ENCODE measurements at regions not wholly inside any gene's neighbourhood (a gene's known extent, or its start where the extent isn't known, plus 50 kb on each side); places are given as distances from the start of the nearest gene placed in this dataset.

DNA sequence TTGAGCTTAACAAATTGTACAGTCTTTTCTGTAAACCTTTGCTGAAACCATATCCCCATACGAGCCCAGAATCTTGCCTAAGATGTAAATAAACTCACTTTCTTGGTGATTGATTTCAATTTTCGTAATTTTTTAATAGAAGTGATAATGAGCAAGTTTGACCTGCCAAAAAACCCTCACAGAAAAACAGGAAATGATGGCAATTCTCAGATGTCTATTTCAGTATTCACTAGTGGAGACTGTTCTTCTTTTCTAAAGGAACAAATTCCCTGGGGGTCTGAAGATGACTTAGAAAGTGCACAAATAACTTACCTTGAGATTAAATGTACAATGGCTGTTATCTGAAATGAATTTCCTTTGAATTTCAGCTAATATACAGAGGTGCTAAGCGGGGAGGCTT is 116.5 kb upstream of the CMC1 start:
- no peaks in the 10 kb centered on the region for H3K36me3 Mint-ChIP-seq (ENCODE audit: insufficient read depth)
- H3K9me3 Mint-ChIP-seq: no peaks in the 10 kb centered on the region
- no peak overlapping the region for H3K4me3 Mint-ChIP-seq
- DNase-seq (ENCODE audit: low spot score in 2 of 2): no peak
- H3K27ac Mint-ChIP-seq (ENCODE audit: low read depth): no peak overlapping the region
- no peak for ATAC-seq (replicated peaks; ENCODE audit: extremely low read depth, poor library complexity, severe bottlenecking)
- no peaks in the 10 kb centered on the region for H3K27me3 Mint-ChIP-seq
- peaks cover 7% of the 10 kb centered on the region for H3K4me1 Mint-ChIP-seq

GRCh38 chr3:28125342-28125741 is 116.1 kb upstream of the CMC1 start:
- Mint-ChIP-seq H3K27me3 (no peaks in the 10 kb centered on the region), H3K27ac (ENCODE audit: low read depth) (no peak overlapping the region), H3K9me3 (no peaks in the 10 kb centered on the region), H3K4me1 (peaks cover 7% of the 10 kb centered on the region), H3K4me3 (no peak overlapping the region), H3K36me3 (ENCODE audit: insufficient read depth) (no peaks in the 10 kb centered on the region)
- no peak for DNase-seq (ENCODE audit: low spot score in 2 of 2)
- no peak for ATAC-seq (replicated peaks; ENCODE audit: extremely low read depth, poor library complexity, severe bottlenecking)

GRCh38 chr3:28130836-28131235 is 110.6 kb upstream of the CMC1 start:
- ATAC-seq (replicated peaks; ENCODE audit: extremely low read depth, poor library complexity, severe bottlenecking) (no peak), DNase-seq (ENCODE audit: low spot score in 2 of 2) (no peak)
- H3K36me3 Mint-ChIP-seq (ENCODE audit: insufficient read depth): no peaks in the 10 kb centered on the region
- no peak overlapping the region for H3K4me3 Mint-ChIP-seq
- H3K9me3 Mint-ChIP-seq: no peaks in the 10 kb centered on the region
- H3K27ac Mint-ChIP-seq (ENCODE audit: low read depth): no peak overlapping the region
- no peaks in the 10 kb centered on the region for H3K4me1 Mint-ChIP-seq
- no peaks in the 10 kb centered on the region for H3K27me3 Mint-ChIP-seq

DNA sequence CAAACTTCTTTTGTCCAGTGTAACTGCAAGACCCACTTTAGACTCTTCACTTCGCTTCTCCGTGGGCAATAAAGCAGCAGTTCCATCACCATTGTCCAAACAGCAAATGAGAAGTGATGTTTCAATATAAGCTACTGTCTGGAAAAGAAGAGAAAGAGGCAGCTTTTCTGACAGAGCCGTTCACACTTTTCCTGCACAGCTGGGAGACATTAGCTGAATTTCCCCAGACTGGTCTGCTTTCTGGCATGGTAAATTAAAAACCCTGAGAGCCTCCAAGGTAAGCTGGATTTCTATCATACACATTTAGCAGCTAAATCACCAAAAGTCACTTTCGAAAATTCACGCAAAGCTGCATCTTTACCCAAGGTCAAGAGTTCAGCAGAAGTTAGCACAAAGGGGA is 108.5 kb upstream of the CMC1 start:
- DNase-seq (ENCODE audit: low spot score in 2 of 2) (no peak), ATAC-seq (replicated peaks; ENCODE audit: extremely low read depth, poor library complexity, severe bottlenecking) (no peak)
- no peaks in the 10 kb centered on the region for H3K9me3 Mint-ChIP-seq
- no peak overlapping the region for H3K27ac Mint-ChIP-seq (ENCODE audit: low read depth)
- H3K4me1 Mint-ChIP-seq: peaks cover 14% of the 10 kb centered on the region
- H3K4me3 Mint-ChIP-seq: no peak overlapping the region
- no peaks in the 10 kb centered on the region for H3K27me3 Mint-ChIP-seq
- no peaks in the 10 kb centered on the region for H3K36me3 Mint-ChIP-seq (ENCODE audit: insufficient read depth)

GRCh38 chr3:28134198-28134597 is 107.2 kb upstream of the CMC1 start:
- Mint-ChIP-seq H3K4me3 (no peak overlapping the region), H3K36me3 (ENCODE audit: insufficient read depth) (no peaks in the 10 kb centered on the region), H3K27ac (ENCODE audit: low read depth) (no peak overlapping the region), H3K9me3 (no peaks in the 10 kb centered on the region), H3K27me3 (no peaks in the 10 kb centered on the region), H3K4me1 (peaks cover 15% of the 10 kb centered on the region)
- ATAC-seq (replicated peaks; ENCODE audit: extremely low read depth, poor library complexity, severe bottlenecking): no peak
- DNase-seq (ENCODE audit: low spot score in 2 of 2): no peak

DNA sequence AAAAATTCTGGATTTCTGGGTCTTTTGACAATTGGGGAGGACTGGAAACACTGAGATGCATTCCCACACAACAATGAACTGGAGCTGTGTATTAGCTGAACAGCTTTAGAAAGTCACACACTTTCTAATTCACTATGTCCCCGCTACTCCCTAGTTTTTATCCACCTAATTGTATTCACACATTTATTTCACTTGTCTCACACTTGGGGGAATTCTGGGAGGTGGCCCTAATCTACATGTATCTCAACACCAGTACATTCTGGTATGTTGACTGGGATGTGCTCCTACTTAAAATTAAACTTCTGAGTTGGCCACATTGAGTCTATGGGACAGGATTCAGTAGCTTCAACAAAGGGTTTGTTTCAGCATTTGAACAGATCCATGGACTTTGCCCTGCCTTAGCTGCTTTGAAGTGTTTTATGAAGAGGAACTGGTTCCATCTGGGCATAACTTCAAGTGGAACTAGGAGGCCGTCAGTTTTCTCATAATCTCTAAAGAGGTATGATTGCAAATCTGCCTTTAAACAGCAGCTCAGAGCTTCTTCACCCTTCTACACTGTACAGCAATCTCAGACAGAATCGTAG is 106.5 kb upstream of the CMC1 start:
- no peaks in the 10 kb centered on the region for H3K9me3 Mint-ChIP-seq
- H3K36me3 Mint-ChIP-seq (ENCODE audit: insufficient read depth): no peaks in the 10 kb centered on the region

GRCh38 chr3:28136607-28137216 is 104.7 kb upstream of the CMC1 start:
- no peak overlapping the region for H3K4me3 Mint-ChIP-seq
- no peak overlapping the region for H3K27ac Mint-ChIP-seq (ENCODE audit: low read depth)
- H3K36me3 Mint-ChIP-seq (ENCODE audit: insufficient read depth): no peaks in the 10 kb centered on the region
- H3K9me3 Mint-ChIP-seq: no peaks in the 10 kb centered on the region
- ATAC-seq (replicated peaks; ENCODE audit: extremely low read depth, poor library complexity, severe bottlenecking) (no peak), DNase-seq (ENCODE audit: low spot score in 2 of 2) (no peak)
- peaks cover 15% of the 10 kb centered on the region for H3K4me1 Mint-ChIP-seq
- no peaks in the 10 kb centered on the region for H3K27me3 Mint-ChIP-seq

More for the DNA sequence above, 106.5 kb upstream of the CMC1 start:
- H3K27ac Mint-ChIP-seq (ENCODE audit: low read depth): no peak overlapping the region
- ATAC-seq (replicated peaks; ENCODE audit: extremely low read depth, poor library complexity, severe bottlenecking): no peak
- H3K4me1 Mint-ChIP-seq: peaks cover 15% of the 10 kb centered on the region
- DNase-seq (ENCODE audit: low spot score in 2 of 2): no peak
- H3K4me3 Mint-ChIP-seq: no peak overlapping the region
- no peaks in the 10 kb centered on the region for H3K27me3 Mint-ChIP-seq

GRCh38 chr3:28138043-28138610 is 103.3 kb upstream of the CMC1 start:
- H3K4me3 Mint-ChIP-seq: no peak overlapping the region
- no peaks in the 10 kb centered on the region for H3K27me3 Mint-ChIP-seq
- H3K9me3 Mint-ChIP-seq: no peaks in the 10 kb centered on the region
- peaks cover 15% of the 10 kb centered on the region for H3K4me1 Mint-ChIP-seq
- no peak for ATAC-seq (replicated peaks; ENCODE audit: extremely low read depth, poor library complexity, severe bottlenecking)
- H3K36me3 Mint-ChIP-seq (ENCODE audit: insufficient read depth): no peaks in the 10 kb centered on the region
- no peak overlapping the region for H3K27ac Mint-ChIP-seq (ENCODE audit: low read depth)
- DNase-seq (ENCODE audit: low spot score in 2 of 2): no peak

GRCh38 chr3:28139288-28139687 is 102.1 kb upstream of the CMC1 start:
- no peaks in the 10 kb centered on the region for H3K27me3 Mint-ChIP-seq
- peaks cover 15% of the 10 kb centered on the region for H3K4me1 Mint-ChIP-seq
- no peaks in the 10 kb centered on the region for H3K36me3 Mint-ChIP-seq (ENCODE audit: insufficient read depth)
- H3K4me3 Mint-ChIP-seq: no peak overlapping the region
- no peak for ATAC-seq (replicated peaks; ENCODE audit: extremely low read depth, poor library complexity, severe bottlenecking)
- no peaks in the 10 kb centered on the region for H3K9me3 Mint-ChIP-seq
- H3K27ac Mint-ChIP-seq (ENCODE audit: low read depth): no peak overlapping the region
- no peak for DNase-seq (ENCODE audit: low spot score in 2 of 2)

DNA sequence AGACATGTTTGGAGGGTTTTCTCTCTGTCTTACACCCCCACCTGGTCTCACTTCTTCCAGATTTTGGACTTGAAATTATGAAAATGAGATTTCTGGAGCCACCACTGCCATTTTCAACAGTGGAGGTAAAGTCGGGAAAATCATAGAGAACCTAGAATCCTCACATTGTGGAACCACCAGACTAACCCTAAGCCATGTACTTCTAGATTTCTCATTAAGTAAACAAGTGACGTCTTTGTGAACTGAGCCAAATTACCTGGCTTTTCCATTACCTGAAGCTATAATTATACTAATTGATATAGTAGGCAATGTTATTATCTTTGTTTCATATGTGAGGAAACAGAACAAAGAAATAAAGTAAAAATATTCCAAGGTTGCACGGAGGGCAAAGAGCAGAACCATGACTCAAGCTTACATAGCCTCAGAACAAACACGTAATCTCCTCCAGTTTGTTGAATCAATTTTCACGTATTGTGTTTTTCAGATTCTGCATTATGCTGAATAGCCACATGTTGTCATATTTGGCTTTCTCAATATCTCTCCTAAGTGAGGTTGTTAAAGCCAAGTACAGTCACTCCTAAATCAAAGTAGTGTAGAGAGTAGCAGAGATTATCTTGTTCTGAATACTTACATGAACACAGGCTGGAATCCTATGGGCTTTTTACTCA is 101.3 kb upstream of the CMC1 start:
- DNase-seq (ENCODE audit: low spot score in 2 of 2): no peak
- no peak overlapping the region for H3K4me3 Mint-ChIP-seq
- no peaks in the 10 kb centered on the region for H3K9me3 Mint-ChIP-seq
- no peaks in the 10 kb centered on the region for H3K36me3 Mint-ChIP-seq (ENCODE audit: insufficient read depth)
- H3K4me1 Mint-ChIP-seq: peaks cover 15% of the 10 kb centered on the region
- no peak for ATAC-seq (replicated peaks; ENCODE audit: extremely low read depth, poor library complexity, severe bottlenecking)
- no peaks in the 10 kb centered on the region for H3K27me3 Mint-ChIP-seq
- H3K27ac Mint-ChIP-seq (ENCODE audit: low read depth): no peak overlapping the region

DNA sequence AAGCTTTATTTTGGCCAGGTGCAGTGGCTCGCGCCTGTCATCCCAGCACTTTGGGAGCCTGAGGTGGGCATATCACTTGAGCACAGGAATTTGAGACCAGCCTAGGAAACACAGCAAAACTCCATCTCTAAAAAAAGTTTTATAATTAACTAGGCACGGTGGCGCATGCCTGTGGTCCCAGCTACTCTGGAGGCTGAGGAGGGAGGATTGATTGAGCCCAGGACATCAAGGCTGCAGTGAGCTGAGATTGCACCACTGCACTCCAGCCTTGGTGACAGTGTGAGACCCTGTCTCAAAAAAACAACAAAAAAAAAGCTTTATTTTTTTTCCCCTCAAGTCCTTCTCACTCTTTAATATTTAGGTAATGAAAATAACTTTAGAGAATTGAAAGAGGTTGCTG is 100.8 kb upstream of the CMC1 start:
- no peaks in the 10 kb centered on the region for H3K36me3 Mint-ChIP-seq (ENCODE audit: insufficient read depth)
- no peaks in the 10 kb centered on the region for H3K9me3 Mint-ChIP-seq
- H3K4me3 Mint-ChIP-seq: no peak overlapping the region
- H3K27me3 Mint-ChIP-seq: no peaks in the 10 kb centered on the region
- no peak for ATAC-seq (replicated peaks; ENCODE audit: extremely low read depth, poor library complexity, severe bottlenecking)
- peaks cover 15% of the 10 kb centered on the region for H3K4me1 Mint-ChIP-seq
- no peak for DNase-seq (ENCODE audit: low spot score in 2 of 2)
- H3K27ac Mint-ChIP-seq (ENCODE audit: low read depth): no peak overlapping the region

DNA sequence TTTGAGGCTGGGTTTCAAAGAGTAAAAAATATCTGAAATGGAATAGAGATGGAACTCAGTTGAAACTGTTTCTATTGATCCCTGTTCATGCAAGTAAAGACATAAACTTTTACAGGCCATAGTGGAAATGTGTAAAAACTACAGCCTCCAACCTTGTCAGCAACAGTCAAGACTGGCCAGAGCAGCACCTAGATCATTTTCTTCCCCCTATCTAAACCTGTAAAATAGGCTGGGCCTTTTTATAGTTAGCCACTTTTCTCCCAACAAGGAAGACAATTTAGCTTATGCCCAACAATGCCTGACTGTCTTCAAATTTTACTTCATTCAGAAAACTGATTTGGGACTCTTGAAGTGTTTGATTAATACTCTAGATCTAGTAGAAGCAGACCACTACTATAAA is 91.5 kb upstream of the CMC1 start:
- H3K4me3 Mint-ChIP-seq: no peak overlapping the region
- ATAC-seq (replicated peaks; ENCODE audit: extremely low read depth, poor library complexity, severe bottlenecking): no peak
- peaks cover 2% of the 10 kb centered on the region for H3K36me3 Mint-ChIP-seq (ENCODE audit: insufficient read depth)

More for the DNA sequence above, 91.5 kb upstream of the CMC1 start:
- Mint-ChIP-seq H3K27me3 (no peaks in the 10 kb centered on the region), H3K9me3 (no peaks in the 10 kb centered on the region), H3K27ac (ENCODE audit: low read depth) (no peak overlapping the region), H3K4me1 (peaks cover 5% of the 10 kb centered on the region)
- no peak for DNase-seq (ENCODE audit: low spot score in 2 of 2)

Measured in central memory CD8-positive, alpha-beta T cell (primary cell).